D721Med (cell line): ENCODE measurements at regions not wholly inside any gene's neighbourhood (a gene's known extent, or its start where the extent isn't known, plus 50 kb on each side); places are given as distances from the start of the nearest gene placed in this dataset.

ENCODE experiments used
- DNase-seq: peaks from one replicate; pipeline ENCODE4 v3.0.0; 2011; ENCODE audit warnings: low spot score; ENCODE audit not compliant: insufficient read length
- FAIRE-seq: peaks from 2 replicates; lab custom pipeline; 2011; peaks lifted over from hg19 to GRCh38; lab: Jason Lieb, UNC
- TF ChIP-seq, protein P1 (sequence below): IDR thresholded peaks from 2 replicates; pipeline ENCODE4 v1.5.1; 2012; ENCODE audit warnings: mild to moderate bottlenecking, control low read depth; ENCODE audit not compliant: insufficient read depth; ENCODE audit errors: missing control alignments

- TF ChIP-seq, protein P1, sequence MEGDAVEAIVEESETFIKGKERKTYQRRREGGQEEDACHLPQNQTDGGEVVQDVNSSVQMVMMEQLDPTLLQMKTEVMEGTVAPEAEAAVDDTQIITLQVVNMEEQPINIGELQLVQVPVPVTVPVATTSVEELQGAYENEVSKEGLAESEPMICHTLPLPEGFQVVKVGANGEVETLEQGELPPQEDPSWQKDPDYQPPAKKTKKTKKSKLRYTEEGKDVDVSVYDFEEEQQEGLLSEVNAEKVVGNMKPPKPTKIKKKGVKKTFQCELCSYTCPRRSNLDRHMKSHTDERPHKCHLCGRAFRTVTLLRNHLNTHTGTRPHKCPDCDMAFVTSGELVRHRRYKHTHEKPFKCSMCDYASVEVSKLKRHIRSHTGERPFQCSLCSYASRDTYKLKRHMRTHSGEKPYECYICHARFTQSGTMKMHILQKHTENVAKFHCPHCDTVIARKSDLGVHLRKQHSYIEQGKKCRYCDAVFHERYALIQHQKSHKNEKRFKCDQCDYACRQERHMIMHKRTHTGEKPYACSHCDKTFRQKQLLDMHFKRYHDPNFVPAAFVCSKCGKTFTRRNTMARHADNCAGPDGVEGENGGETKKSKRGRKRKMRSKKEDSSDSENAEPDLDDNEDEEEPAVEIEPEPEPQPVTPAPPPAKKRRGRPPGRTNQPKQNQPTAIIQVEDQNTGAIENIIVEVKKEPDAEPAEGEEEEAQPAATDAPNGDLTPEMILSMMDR = no peak
- DNase-seq = no peak
- no peak for FAIRE-seq
Measured at GRCh38 chr17:77455891-77456260, 315.1 kb downstream of the SEC14L1 start.

- DNase-seq (no peak), FAIRE-seq (no peak)
- TF ChIP-seq, protein P1 = no peak
Measured at GRCh38 chr17:77456271-77456950, 315.6 kb downstream of the SEC14L1 start.

- TF ChIP-seq, protein P1 = no peak
- no peak for FAIRE-seq
- DNase-seq = no peak
Measured at GRCh38 chr17:77456951-77457548, 316.3 kb downstream of the SEC14L1 start.

DNA sequence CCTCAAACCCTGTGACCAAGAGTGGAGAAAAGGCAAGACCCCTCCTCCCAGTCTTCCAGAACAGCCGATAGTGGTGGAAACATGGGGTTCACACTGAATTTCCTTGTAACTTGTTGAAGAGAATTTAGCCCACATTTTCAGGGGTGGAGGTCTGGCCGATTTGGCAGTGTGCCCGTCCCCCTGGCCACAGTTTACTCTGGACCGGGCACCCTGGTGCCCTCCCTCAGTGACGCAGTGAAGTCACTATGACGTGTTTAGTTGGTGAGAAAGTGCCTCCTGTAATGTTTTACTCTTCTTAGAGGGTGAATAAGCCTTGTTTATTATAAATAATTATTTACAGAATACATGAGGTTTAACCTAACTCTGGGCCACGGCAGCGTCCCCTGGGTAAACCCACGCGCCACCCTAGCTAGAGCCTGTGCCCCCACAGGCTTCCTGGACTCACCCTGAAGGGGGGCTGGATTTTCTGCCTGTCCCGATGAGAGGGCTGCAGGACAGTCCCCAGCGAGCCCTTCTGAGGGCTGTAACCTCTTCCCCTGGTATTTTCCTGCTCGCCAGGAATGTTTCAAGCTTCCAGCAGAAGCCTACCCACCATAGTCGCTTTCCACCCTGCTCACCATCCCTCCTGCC is 316.9 kb downstream of the SEC14L1 start:
- TF ChIP-seq, protein P1 = no peak
- FAIRE-seq (no peak), DNase-seq (no peak)

DNA sequence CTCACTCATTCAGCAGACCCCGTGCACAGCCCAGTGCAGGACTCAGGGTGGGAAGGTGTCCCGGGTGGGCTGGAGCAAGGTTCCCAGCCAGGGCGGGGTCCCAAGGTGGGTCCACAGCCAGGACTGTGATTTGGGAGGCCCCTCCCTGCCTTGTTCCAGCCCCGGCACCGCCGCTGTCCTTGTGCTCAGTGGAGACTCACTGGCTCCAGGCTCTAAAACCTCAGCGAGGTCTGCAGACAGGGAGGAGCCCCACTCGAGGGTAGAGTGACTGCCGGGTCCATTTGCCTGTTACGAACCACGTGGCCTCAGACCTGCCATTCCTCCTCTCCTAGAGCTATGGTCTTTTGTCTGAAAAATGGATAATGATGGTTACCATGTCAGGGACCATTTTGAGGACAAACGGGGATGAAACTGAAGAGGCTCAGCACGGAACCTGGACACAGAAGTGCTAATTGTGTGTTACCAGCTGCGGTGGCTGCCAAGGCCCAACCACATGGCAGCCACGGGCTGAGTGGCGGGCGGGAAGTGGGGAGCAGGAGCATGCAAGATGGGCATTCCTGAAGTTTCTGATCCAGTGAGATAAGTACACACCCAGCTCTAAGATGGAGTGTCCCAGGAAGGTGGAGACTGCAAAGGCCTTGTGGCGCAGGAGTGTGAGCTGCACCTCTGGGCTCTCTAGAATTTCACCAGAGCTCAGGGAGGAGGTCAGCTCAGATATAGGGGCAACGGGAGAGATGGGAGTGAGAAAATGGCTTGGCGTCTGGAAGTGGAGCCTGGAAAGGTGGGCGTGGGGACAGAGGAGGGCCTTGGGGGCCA is 317.6 kb downstream of the SEC14L1 start:
- no peak for DNase-seq
- no peak for FAIRE-seq
- TF ChIP-seq, protein P1 = no peak

DNA sequence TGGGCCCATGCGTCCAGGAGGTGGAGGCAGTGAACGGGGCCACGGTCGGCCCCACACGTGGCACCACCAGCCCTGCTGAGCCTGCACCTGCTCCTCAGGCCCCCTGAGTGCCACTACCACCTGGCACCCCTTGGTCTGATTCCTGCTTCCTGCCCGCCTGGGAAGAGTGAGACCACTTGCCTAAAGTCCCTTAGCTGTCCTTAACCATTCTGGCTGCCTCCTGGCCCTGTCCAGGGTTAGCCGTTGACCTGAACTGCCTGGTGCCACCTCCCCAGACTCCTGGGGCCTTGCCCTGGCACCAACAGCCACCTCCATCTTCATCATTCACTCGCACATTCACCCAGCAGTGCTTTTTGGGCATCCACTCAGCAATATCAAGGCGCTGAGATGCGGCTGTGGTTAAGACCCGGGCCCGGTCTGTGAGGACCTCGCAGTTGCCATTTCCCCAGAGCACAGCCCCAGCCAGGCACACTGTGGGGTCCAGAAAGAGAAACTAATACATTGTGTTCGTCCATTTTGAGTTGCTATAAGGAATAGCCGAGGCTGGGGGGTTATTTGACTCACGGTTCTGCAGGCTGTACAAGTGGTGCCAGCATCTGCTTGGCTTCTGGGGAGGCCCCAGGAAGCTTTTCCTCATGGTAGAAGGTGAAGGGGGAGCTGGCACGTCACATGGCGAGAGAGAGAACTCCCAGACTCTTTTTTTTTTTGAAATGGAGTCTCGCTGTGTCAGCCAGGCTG is 318.4 kb downstream of the SEC14L1 start:
- FAIRE-seq (no peak), DNase-seq (no peak)
- TF ChIP-seq, protein P1 = no peak
